Caco-2 (cell line): ENCODE measurements at regions not wholly inside any gene's neighbourhood (a gene's known extent, or its start where the extent isn't known, plus 50 kb on each side); places are given as distances from the start of the nearest gene placed in this dataset.

ENCODE experiments used
- BruUV-seq: library from RNA; stranded (reverse); fragments of 400-500 nt; replicated peaks from 2 replicates; lab custom pipeline; 2021; lab: Mats Ljungman, UMichigan
- CTCF ChIA-PET: fragments of 300-600 bp; sonication (Branson Sonifier 250); formaldehyde crosslinking; loops from one replicate; lab custom pipeline; 2022; ENCODE audit warnings: antibody characterized with exemption; lab: Charles Lee
- POLR2A ChIA-PET: fragments of 300-600 bp; sonication (Branson Sonifier 250); formaldehyde crosslinking; loops from one replicate; lab custom pipeline; 2022; ENCODE audit warnings: antibody characterized with exemption; lab: Charles Lee
- DNase-seq, 2 experiments: peaks; one replicate each; pipeline versions ENCODE4 v3.0.0 to v3.0.0-alpha.2; 2020 to 2022
- H3K27me3 ChIP-seq: replicated peaks from 2 replicates; pipeline ENCODE4 v1.6.0; 2011; ENCODE audit warnings: low read length; ENCODE audit not compliant: control insufficient read depth, insufficient read depth
- H3K36me3 ChIP-seq: 2 replicates; pipeline ENCODE4 v1.5.1; 2011; ENCODE audit warnings: low read length; ENCODE audit not compliant: control insufficient read depth, insufficient read depth
- H3K4me1 ChIP-seq: fragments of 250-450 bp; sonication (Bioruptor Pico); 2 replicates; pipeline ENCODE4 v1.5.1; 2020; ENCODE audit warnings: mild to moderate bottlenecking
- H3K4me3 ChIP-seq: 2 replicates; pipeline ENCODE4 v1.5.1; 2011; ENCODE audit warnings: low read depth, mild to moderate bottlenecking, control low read depth, low read length
- H3K9me3 ChIP-seq: fragments of 250-450 bp; sonication (Bioruptor Pico); 2 replicates; pipeline ENCODE4 v1.5.1; 2020; ENCODE audit warnings: mild to moderate bottlenecking, moderate library complexity
- H3K27ac Mint-ChIP-seq: one replicate; pipeline ENCODE4 v1.8.0; 2022; ENCODE audit warnings: mixed read lengths; ENCODE audit not compliant: unreplicated experiment
- H3K27me3 Mint-ChIP-seq: one replicate; pipeline ENCODE4 v1.8.0; 2022; ENCODE audit warnings: mixed read lengths; ENCODE audit not compliant: insufficient read depth, unreplicated experiment
- H3K36me3 Mint-ChIP-seq: one replicate; pipeline ENCODE4 v1.8.0; 2022; ENCODE audit warnings: mild to moderate bottlenecking, mixed read lengths; ENCODE audit not compliant: insufficient read depth, unreplicated experiment
- H3K4me1 Mint-ChIP-seq: one replicate; pipeline ENCODE4 v1.8.0; 2022; ENCODE audit warnings: low read depth, mixed read lengths; ENCODE audit not compliant: unreplicated experiment
- H3K4me3 Mint-ChIP-seq: one replicate; pipeline ENCODE4 v1.8.0; 2022; ENCODE audit warnings: mild to moderate bottlenecking, moderate library complexity, mixed read lengths; ENCODE audit not compliant: unreplicated experiment
- H3K9me3 Mint-ChIP-seq: one replicate; pipeline ENCODE4 v1.8.0; 2022; ENCODE audit warnings: mixed read lengths; ENCODE audit not compliant: unreplicated experiment
- intact Hi-C: fragments of 100-400 bp; cut with micrococcal nuclease; formaldehyde crosslinking; loops from one replicate; pipeline ENCODE4 v1.10.0; 2022; ENCODE audit not compliant: unreplicated experiment
- TF ChIP-seq, protein P1 (sequence below), 2 experiments: fragments of 200-600 bp in 1 of 2; IDR thresholded peaks; 1 replicate in 1 of 2; 2 replicates in 1 of 2; pipeline versions ENCODE4 v1.5.1 to v1.8.0; 2011 to 2022; ENCODE audit warnings: antibody characterized with exemption in 1 of 2, control low read depth in 1 of 2, inconsistent platforms in 1 of 2, low read depth in 1 of 2, low read length in 1 of 2, mild to moderate bottlenecking in 1 of 2, moderate library complexity in 1 of 2; ENCODE audit not compliant: insufficient read depth in 1 of 2, severe bottlenecking in 1 of 2, unreplicated experiment in 1 of 2

DNA sequence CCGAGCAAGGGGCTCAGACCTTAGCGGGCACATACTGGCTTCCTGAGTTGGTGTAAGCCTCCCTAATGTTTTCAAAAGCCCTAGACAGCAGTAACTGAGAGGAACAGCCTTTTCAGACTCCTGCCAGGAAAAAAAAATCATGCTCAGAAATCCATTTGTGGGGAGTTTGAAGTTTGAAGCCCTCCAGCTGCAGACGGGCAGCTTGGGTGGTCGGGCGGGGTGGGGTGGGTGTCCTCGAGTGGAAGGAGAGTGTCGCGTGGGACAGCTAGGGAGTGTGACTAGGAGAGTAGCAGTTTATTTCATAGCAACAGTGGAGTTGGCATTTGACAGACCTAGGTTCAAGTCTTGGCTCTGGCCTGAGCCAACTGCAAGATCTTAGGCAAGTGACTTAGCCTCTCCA is 90.7 kb upstream of the PITX1 start:
- POLR2A ChIA-PET, result no interaction called here
- no TSS peak for BruUV-seq
- CTCF ChIA-PET, result no interaction called here
- Mint-ChIP-seq H3K36me3 (peaks cover 8% of the 10 kb centered on the region), H3K27me3 (no peaks in the 10 kb centered on the region), H3K27ac (no peak overlapping the region), H3K4me1 (peaks cover 23% of the 10 kb centered on the region), H3K4me3 (no peak overlapping the region), H3K9me3 (no peaks in the 10 kb centered on the region)
- TF ChIP-seq, protein P1, sequence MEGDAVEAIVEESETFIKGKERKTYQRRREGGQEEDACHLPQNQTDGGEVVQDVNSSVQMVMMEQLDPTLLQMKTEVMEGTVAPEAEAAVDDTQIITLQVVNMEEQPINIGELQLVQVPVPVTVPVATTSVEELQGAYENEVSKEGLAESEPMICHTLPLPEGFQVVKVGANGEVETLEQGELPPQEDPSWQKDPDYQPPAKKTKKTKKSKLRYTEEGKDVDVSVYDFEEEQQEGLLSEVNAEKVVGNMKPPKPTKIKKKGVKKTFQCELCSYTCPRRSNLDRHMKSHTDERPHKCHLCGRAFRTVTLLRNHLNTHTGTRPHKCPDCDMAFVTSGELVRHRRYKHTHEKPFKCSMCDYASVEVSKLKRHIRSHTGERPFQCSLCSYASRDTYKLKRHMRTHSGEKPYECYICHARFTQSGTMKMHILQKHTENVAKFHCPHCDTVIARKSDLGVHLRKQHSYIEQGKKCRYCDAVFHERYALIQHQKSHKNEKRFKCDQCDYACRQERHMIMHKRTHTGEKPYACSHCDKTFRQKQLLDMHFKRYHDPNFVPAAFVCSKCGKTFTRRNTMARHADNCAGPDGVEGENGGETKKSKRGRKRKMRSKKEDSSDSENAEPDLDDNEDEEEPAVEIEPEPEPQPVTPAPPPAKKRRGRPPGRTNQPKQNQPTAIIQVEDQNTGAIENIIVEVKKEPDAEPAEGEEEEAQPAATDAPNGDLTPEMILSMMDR (IDR thresholded peaks at IDR 0.05; ENCODE audit: insufficient read depth in 1 of 2, low read depth in 1 of 2, low read length in 1 of 2, severe bottlenecking in 1 of 2, unreplicated experiment in 1 of 2), result no peak
- H3K4me3 ChIP-seq, result no peak overlapping the region
- no peak for DNase-seq
- H3K4me1 ChIP-seq, result peaks cover 25% of the 10 kb centered on the region
- H3K9me3 ChIP-seq, result no peaks in the 10 kb centered on the region
- intact Hi-C loops, result no loop called here
- no peaks in the 10 kb centered on the region for H3K36me3 ChIP-seq
- H3K27me3 ChIP-seq, result no peaks in the 10 kb centered on the region

DNA sequence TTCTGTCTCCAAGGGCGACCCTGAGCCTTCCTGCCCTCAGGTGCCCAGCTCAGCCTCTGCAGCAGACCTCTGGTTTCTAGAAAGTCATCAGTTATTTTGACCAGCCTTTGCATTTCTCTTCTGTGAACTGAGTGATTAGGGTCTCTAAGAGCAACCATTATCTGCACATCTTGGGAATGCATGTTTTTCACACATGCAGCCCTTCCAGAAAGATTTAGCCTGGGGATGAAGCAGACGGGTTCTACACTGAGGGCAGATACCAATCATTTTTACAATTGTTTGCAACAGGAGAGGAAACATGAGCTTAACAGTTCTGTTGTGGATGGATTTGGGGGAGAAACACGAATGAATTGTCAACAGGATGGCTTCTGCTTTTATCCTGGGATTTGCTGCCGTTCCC is 90.1 kb upstream of the PITX1 start:
- H3K27ac Mint-ChIP-seq, result no peak overlapping the region
- H3K4me3 ChIP-seq, result no peak overlapping the region
- no TSS peak for BruUV-seq
- ChIA-PET CTCF (no interaction called here), POLR2A (no interaction called here)
- DNase-seq, result no peak
- peaks cover 8% of the 10 kb centered on the region for H3K36me3 Mint-ChIP-seq
- H3K9me3 ChIP-seq, result no peaks in the 10 kb centered on the region
- no peaks in the 10 kb centered on the region for H3K36me3 ChIP-seq
- TF ChIP-seq, protein P1 (IDR thresholded peaks at IDR 0.05; ENCODE audit: insufficient read depth in 1 of 2, low read depth in 1 of 2, low read length in 1 of 2, severe bottlenecking in 1 of 2, unreplicated experiment in 1 of 2), result no peak
- peaks cover 22% of the 10 kb centered on the region for H3K4me1 Mint-ChIP-seq
- no peaks in the 10 kb centered on the region for H3K27me3 Mint-ChIP-seq
- H3K9me3 Mint-ChIP-seq, result no peaks in the 10 kb centered on the region
- no peak overlapping the region for H3K4me3 Mint-ChIP-seq
- H3K4me1 ChIP-seq, result peaks cover 25% of the 10 kb centered on the region
- intact Hi-C loops, result no loop called here
- no peaks in the 10 kb centered on the region for H3K27me3 ChIP-seq

DNA sequence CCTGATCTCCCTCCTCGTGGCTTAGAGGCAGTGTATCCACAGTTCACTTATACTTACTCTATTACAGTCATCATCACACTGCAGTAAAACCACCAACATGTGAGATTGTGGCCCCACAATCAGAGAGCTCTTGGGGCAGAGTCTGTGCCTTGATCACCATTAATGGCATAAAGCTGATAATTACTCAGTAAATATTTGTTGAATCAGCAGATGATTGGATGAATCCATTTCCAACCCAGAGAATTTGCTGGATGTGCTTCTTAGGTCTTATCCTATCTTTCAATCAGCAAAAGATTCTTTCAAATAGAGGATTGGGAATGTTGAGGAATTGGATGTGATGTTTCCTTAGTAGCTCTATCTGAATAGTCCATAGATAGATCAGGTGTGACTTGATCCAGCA is 88.8 kb upstream of the PITX1 start:
- no peak overlapping the region for H3K4me3 ChIP-seq
- intact Hi-C loops, result no loop called here
- no peaks in the 10 kb centered on the region for H3K27me3 Mint-ChIP-seq

More for the DNA sequence above, 88.8 kb upstream of the PITX1 start:
- TF ChIP-seq, protein P1 (IDR thresholded peaks at IDR 0.05; ENCODE audit: insufficient read depth in 1 of 2, low read depth in 1 of 2, low read length in 1 of 2, severe bottlenecking in 1 of 2, unreplicated experiment in 1 of 2), result no peak
- no peaks in the 10 kb centered on the region for H3K36me3 ChIP-seq
- DNase-seq, result no peak
- Mint-ChIP-seq H3K36me3 (peaks cover 8% of the 10 kb centered on the region), H3K4me3 (no peak overlapping the region), H3K9me3 (no peaks in the 10 kb centered on the region), H3K27ac (no peak overlapping the region), H3K4me1 (peaks cover 22% of the 10 kb centered on the region)
- no peaks in the 10 kb centered on the region for H3K27me3 ChIP-seq
- H3K9me3 ChIP-seq, result no peaks in the 10 kb centered on the region
- ChIA-PET CTCF (no interaction called here), POLR2A (interaction anchor here (0.6 kb wide), 1 partner anchor 410 kb away, joined by 4 read pairs; no protein-coding TSS in a partner anchor)
- H3K4me1 ChIP-seq, result peaks cover 19% of the 10 kb centered on the region
- BruUV-seq, result no TSS peak
